ENCODE measurements at regions not wholly inside any gene's neighbourhood (a gene's known extent, or its start where the extent isn't known, plus 50 kb on each side); places are given as distances from the start of the nearest gene placed in this dataset.

GRCh38 chr16:16798504-16798903, 419.6 kb downstream of the NPIPA7 start:
- no peak for TF ChIP-seq CTCF (IDR thresholded peaks at IDR 0.05)
- TF ChIP-seq EP300 (IDR thresholded peaks at IDR 0.05) = no peak
